Fibroblast of the aortic adventitia (primary cell): ENCODE measurements at regions not wholly inside any gene's neighbourhood (a gene's known extent, or its start where the extent isn't known, plus 50 kb on each side); places are given as distances from the start of the nearest gene placed in this dataset.

ENCODE experiments used
- DNase-seq: peaks from one replicate; pipeline ENCODE4 v3.0.0-alpha.2; 2010; ENCODE audit warnings: low read depth
- H3K4me3 ChIP-seq: 2 replicates; pipeline ENCODE4 v1.5.1; 2011; ENCODE audit warnings: low read depth, mild to moderate bottlenecking, control low read depth, low read length, moderate library complexity
- TF ChIP-seq, protein P1 (sequence below): IDR thresholded peaks from 2 replicates; pipeline ENCODE4 v1.5.1; 2011; ENCODE audit warnings: mild to moderate bottlenecking, low read length, control low read depth, inconsistent platforms; ENCODE audit not compliant: insufficient read depth

DNA sequence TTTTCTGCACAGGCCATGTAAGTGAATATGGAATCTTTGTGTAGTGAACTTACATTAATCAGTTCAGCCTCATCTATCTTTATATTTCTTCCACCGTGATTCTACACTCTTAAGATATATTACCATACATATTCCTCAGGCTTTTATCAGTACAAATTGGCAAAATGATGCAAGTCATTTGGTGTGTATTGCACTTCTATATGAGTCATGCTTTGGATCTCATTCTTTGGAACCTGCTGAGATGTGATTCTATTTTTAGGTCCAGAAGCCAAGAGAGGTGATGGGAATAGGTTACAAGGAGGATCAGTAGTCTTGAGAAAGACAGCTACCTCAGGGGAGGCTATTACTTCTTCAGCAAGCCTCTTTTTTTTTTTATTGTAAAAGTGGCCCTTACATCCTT, 204.4 kb downstream of the ZNF330 start:
- TF ChIP-seq, protein P1, sequence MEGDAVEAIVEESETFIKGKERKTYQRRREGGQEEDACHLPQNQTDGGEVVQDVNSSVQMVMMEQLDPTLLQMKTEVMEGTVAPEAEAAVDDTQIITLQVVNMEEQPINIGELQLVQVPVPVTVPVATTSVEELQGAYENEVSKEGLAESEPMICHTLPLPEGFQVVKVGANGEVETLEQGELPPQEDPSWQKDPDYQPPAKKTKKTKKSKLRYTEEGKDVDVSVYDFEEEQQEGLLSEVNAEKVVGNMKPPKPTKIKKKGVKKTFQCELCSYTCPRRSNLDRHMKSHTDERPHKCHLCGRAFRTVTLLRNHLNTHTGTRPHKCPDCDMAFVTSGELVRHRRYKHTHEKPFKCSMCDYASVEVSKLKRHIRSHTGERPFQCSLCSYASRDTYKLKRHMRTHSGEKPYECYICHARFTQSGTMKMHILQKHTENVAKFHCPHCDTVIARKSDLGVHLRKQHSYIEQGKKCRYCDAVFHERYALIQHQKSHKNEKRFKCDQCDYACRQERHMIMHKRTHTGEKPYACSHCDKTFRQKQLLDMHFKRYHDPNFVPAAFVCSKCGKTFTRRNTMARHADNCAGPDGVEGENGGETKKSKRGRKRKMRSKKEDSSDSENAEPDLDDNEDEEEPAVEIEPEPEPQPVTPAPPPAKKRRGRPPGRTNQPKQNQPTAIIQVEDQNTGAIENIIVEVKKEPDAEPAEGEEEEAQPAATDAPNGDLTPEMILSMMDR: no peak
- no peak overlapping the region for H3K4me3 ChIP-seq
- peak; percentile 83 for DNase-seq

DNA sequence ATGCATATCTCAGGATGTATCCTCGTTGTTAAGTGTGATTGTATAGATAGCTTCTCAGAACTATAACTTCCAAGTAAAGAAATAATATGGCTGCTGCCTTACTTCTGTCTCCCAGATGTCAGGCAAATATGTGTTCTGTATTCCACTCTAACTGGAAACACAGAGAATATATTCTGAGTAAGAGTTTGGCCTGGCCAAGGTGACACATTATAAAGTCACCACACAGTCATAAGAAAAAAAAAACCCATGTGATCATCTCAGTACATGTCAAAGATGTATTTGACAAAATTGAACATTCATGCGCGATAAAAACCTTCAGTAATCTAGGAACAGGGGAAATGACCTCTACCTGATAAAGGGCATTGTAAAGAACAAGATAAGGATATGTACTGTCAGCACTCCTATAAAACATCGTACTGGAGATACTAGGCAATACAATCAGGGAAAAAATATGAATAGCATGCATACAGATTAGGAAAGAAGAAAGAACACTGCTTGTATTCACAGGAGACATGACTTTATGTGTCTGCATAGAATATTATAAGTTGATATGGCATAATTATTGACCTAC, 207.1 kb downstream of the ZNF330 start:
- H3K4me3 ChIP-seq: no peak overlapping the region
- TF ChIP-seq, protein P1: no peak
- no peak for DNase-seq

GRCh38 chr4:141429933-141430332, 206.4 kb upstream of the IL15 start:
- no peak overlapping the region for H3K4me3 ChIP-seq
- TF ChIP-seq, protein P1: no peak
- DNase-seq: no peak

- TF ChIP-seq, protein P1: no peak
- no peak for DNase-seq
- no peak overlapping the region for H3K4me3 ChIP-seq
Observed at GRCh38 chr4:141430686-141431085, 205.7 kb upstream of the IL15 start.

- TF ChIP-seq, protein P1: no peak
- no peak overlapping the region for H3K4me3 ChIP-seq
- peak; percentile 34 for DNase-seq
Observed at GRCh38 chr4:141432000-141432712, 204.2 kb upstream of the IL15 start.

GRCh38 chr4:141435446-141436225, 200.7 kb upstream of the IL15 start:
- H3K4me3 ChIP-seq: no peak overlapping the region
- no peak for DNase-seq
- TF ChIP-seq, protein P1: no peak
